ENCODE measurements at regions not wholly inside any gene's neighbourhood (a gene's known extent, or its start where the extent isn't known, plus 50 kb on each side); places are given as distances from the start of the nearest gene placed in this dataset.

DNA sequence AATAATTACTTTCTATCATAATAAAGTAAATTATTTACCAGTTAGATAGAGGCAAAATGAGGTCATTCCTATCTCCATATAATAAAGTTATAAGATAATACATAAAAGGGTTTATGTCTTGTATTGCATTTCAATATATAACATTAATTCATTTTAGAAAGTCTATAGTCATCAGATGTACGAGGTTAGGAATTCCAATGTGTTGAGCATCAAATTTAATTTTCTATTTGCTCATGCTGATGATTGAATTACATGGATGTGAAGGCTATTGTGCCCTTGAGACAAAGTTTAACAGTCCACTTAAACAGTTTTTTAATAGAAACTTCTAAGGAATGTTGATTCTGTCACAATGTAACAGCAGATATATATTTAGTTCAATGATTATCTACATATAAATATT, 678.3 kb upstream of the LRRN3 start:
- BruUV-seq (replicated peaks): no TSS peak
- no peak for ATAC-seq

More for the DNA sequence above, 678.3 kb upstream of the LRRN3 start:
- POLR2A ChIA-PET: no interaction called here
- Histone ChIP-seq H3K4me2 (ENCODE audit: control insufficient read depth, insufficient read depth) (no peak overlapping the region), H3K4me3 (no peak overlapping the region), H2AFZ (ENCODE audit: control insufficient read depth, low read depth, low read length) (no peak overlapping the region), H3K9ac (ENCODE audit: control insufficient read depth, insufficient read depth, low read length) (no peak overlapping the region), H3K9me3 (replicated peaks; ENCODE audit: control insufficient read depth, insufficient read depth, low read length) (no peaks in the 10 kb centered on the region), H4K20me1 (ENCODE audit: control insufficient read depth, insufficient read depth) (no peaks in the 10 kb centered on the region), H3K27ac (ENCODE audit: control insufficient read depth, insufficient read depth) (no peak overlapping the region), H3K79me2 (ENCODE audit: control insufficient read depth, insufficient read depth, low read length) (no peaks in the 10 kb centered on the region), H3K4me1 (ENCODE audit: control insufficient read depth, insufficient read depth, low read length) (no peaks in the 10 kb centered on the region), H3K27me3 (replicated peaks in 1 of 2; ENCODE audit: control insufficient read depth in 2 of 2, insufficient read depth in 2 of 2, low read length in 1 of 2) (no peaks in the 10 kb centered on the region), H3K36me3 (ENCODE audit: control insufficient read depth in 2 of 2, insufficient read depth in 2 of 2, low read length in 1 of 2) (no peaks in the 10 kb centered on the region)
- FAIRE-seq (no peak), DNase-seq (ENCODE audit: low read depth, low spot score) (no peak)
- CTCF ChIA-PET: no interaction called here
- in situ Hi-C loops (cut with MboI) (no loop called here), intact Hi-C loops (cut with micrococcal nuclease; ENCODE audit: unreplicated experiment) (no loop called here)
- TF ChIP-seq HCFC1 (IDR thresholded peaks at IDR 0.05; ENCODE audit: low read length): no peak
- TF ChIP-seq ZBTB4 (CRISPR knock-in tag; IDR thresholded peaks at IDR 0.05): no peak
- RAD21 ChIA-PET (ENCODE audit: unreplicated experiment): no interaction called here
- SMC1A ChIA-PET (ENCODE audit: uncharacterized antibody, unreplicated experiment): no interaction called here
- 0% methylated on average over 1 of the region's 1 CpG for WGBS (ENCODE audit: insufficient coverage, insufficient replicate concordance, low lambda C conversion rate, missing lambda C conversion rate)
